Heart right ventricle (tissue), 16 donors: ENCODE measurements at regions not wholly inside any gene's neighbourhood (a gene's known extent, or its start where the extent isn't known, plus 50 kb on each side); places are given as distances from the start of the nearest gene placed in this dataset.

ENCODE experiments used
- ATAC-seq, 8 donors: fragments of 200-7000 bp; cut with Tn5 transposase; one replicate each; pipeline ENCODE4 v1.9.1; 2020; ENCODE audit warnings: mild to moderate bottlenecking in 8 of 8, moderate library complexity in 8 of 8, moderate number of reproducible peaks in 1 of 8
- DNase-seq, 2 donors: peaks; one replicate each; pipeline ENCODE4 v3.0.0-alpha.2; 2020
- H3K27ac ChIP-seq, 10 donors: fragments of 200-600 bp; sonication (generic) in 2 of 10; one replicate each; pipeline versions ENCODE4 v1.5.0 to v1.8.0; 2020 to 2022; ENCODE audit warnings: mild to moderate bottlenecking in 3 of 10
- H3K27me3 ChIP-seq, 7 donors: fragments of 200-600 bp; one replicate each; pipeline ENCODE4 v1.8.0; 2021 to 2022; ENCODE audit warnings: mild to moderate bottlenecking in 2 of 7
- H3K36me3 ChIP-seq, 9 donors: fragments of 200-600 bp; sonication (generic) in 1 of 9; one replicate each; pipeline versions ENCODE4 v1.5.0 to v1.8.0; 2020 to 2022; ENCODE audit warnings: mild to moderate bottlenecking in 2 of 9
- H3K4me1 ChIP-seq, 9 donors: fragments of 200-600 bp; sonication (generic) in 1 of 9; one replicate each; pipeline versions ENCODE4 v1.5.0 to v1.8.0; 2020 to 2022; ENCODE audit warnings: mild to moderate bottlenecking in 4 of 9
- H3K4me3 ChIP-seq, 10 donors: fragments of 200-600 bp; sonication (generic) in 2 of 10; one replicate each; pipeline versions ENCODE4 v1.5.0 to v1.8.0; 2020 to 2022; ENCODE audit warnings: mild to moderate bottlenecking in 7 of 10, moderate library complexity in 2 of 10
- H3K9me3 ChIP-seq, 11 donors: fragments of 200-600 bp in 10 of 11; sonication (generic) in 2 of 11; one replicate each; pipeline versions ENCODE4 v1.5.0 to v1.8.0; 2013 to 2022; ENCODE audit warnings: mild to moderate bottlenecking in 2 of 11, control low read depth in 1 of 11, moderate library complexity in 1 of 11
- CTCF ChIP-seq, 9 donors: fragments of 200-600 bp; sonication (generic) in 2 of 9; IDR thresholded peaks; one replicate each; pipeline versions ENCODE4 v1.5.0 to v1.8.0; 2021 to 2022; ENCODE audit warnings: antibody characterized with exemption in 9 of 9, mild to moderate bottlenecking in 5 of 9, moderate library complexity in 1 of 9
- WGBS, 2 donors: extraction: QIAGEN DNeasy Blood & Tissue Kit; methylation state at CpG; one replicate each; pipeline ENCODE4 v1.1.7; 2013; ENCODE audit warnings: inconsistent platforms in 1 of 2; 5-methylcytosine and 5-hydroxymethylcytosine counted together
- intact Hi-C, 10 donors: fragments of 100-400 bp; cut with DNase I; formaldehyde crosslinking; loops; one replicate each; pipeline versions ENCODE4 v1.11.1 to v1.14.2; 2022
- donor health status: Arrhythmogenic right ventricular cardiomyopathy.
- donor health status: ischemic (EF 13 %, LVEDD 7.1; RV severe dilation, severe dysfunction).
- donor health status: healthy with polysubstance abuse.
- donor health status: DM: no; HTN: yes; CAD: no.
- donor health status: DM: no; HTN: no; CAD: no.
- donor health status: ischemic (EF 25% LVEDD 6.9; RV normal size, moderate dysfunction).
- donor health status: ischemic (EF 25% LVEDD 5.7; RV mildly dilated, moderate dysfunction).
- donor health status: healthy.
- donor health status: DM: yes; HTN: yes; CAD: no.
- donor health status: Ischemic cardiomyopathy.
- donor health status: ischemic (EF 35%, LVEDD 5.7; RV mildly dilated, moderate dysfunction).
- donor health status: nonischemic (EF 11% LVEDD 7.7; RV severe dilation, severe dysfunction).
- donor health status: DM: yes; HTN: yes; CAD: no.
- donor health status: PGD.
- donor health status: ischemic (EF 29% LVEDD 5.4; RV normal size, mild dysfunction).
- donor health status: nonischemic (EF 23%, LVEDD 6.1; RV moderate dilation, normal function).

GRCh38 chr9:109872901-109873300 lies 92.9 kb downstream of the PALM2AKAP2 start:
- Histone ChIP-seq H3K27ac (peak overlapping the region in 5 of 10 donors; percentile 0 to 50 (median 18)), H3K27me3 (peaks cover 0 to 3% (median 0%) of the 10 kb centered on the region in 7 donors), H3K36me3 (no peaks in the 10 kb centered on the region), H3K4me1 (peaks cover 0 to 44% (median 8%) of the 10 kb centered on the region in 9 donors), H3K4me3 (no peak overlapping the region), H3K9me3 (no peaks in the 10 kb centered on the region)
- TF ChIP-seq CTCF (IDR thresholded peaks at IDR 0.05): no peak
- intact Hi-C loops: no loop called here
- no peak for DNase-seq
- ATAC-seq: no peak
- 92 to 97% methylated on average over 4 of the region's 4 CpGs for WGBS, 2 donors

- no peak for TF ChIP-seq CTCF (IDR thresholded peaks at IDR 0.05)
- WGBS, 2 donors: 75 to 79% methylated on average over 4 of the region's 4 CpGs
- peaks cover 0 to 3% (median 0%) of the 10 kb centered on the region in 9 donors for H3K36me3 ChIP-seq
- H3K4me1 ChIP-seq: peaks cover 0 to 24% (median 0%) of the 10 kb centered on the region in 9 donors
- intact Hi-C loops: no loop called here
- no peak overlapping the region for H3K4me3 ChIP-seq
- no peaks in the 10 kb centered on the region for H3K9me3 ChIP-seq
- no peak overlapping the region for H3K27ac ChIP-seq
- peaks cover 0 to under 1% (median 0%) of the 10 kb centered on the region in 7 donors for H3K27me3 ChIP-seq
- no peak for DNase-seq
- ATAC-seq: no peak
Measured at GRCh38 chr9:109875495-109876129, 95.6 kb downstream of the PALM2AKAP2 start.

GRCh38 chr9:109880276-109881169 lies 100.5 kb downstream of the PALM2AKAP2 start:
- intact Hi-C loops: loop anchor here in 5 of 10 donors (5.0 to 10.0 kb wide), 3 partner anchors 56 to 306 kb away; no protein-coding TSS in a partner anchor

More at GRCh38 chr9:109880276-109881169, 100.5 kb downstream of the PALM2AKAP2 start:
- Histone ChIP-seq H3K9me3 (no peaks in the 10 kb centered on the region), H3K4me3 (no peak overlapping the region), H3K27ac (no peak overlapping the region), H3K4me1 (peaks cover 0 to 27% (median 5%) of the 10 kb centered on the region in 9 donors), H3K27me3 (no peaks in the 10 kb centered on the region), H3K36me3 (peaks cover 0 to 15% (median 0%) of the 10 kb centered on the region in 9 donors)
- TF ChIP-seq CTCF (IDR thresholded peaks at IDR 0.05): peak; percentile 14 to 73 (median 56)
- no peak for ATAC-seq
- no peak for DNase-seq
- WGBS, 2 donors: 71 to 73% methylated on average over 10 of the region's 10 CpGs
